ENCODE measurements at regions not wholly inside any gene's neighbourhood (a gene's known extent, or its start where the extent isn't known, plus 50 kb on each side); places are given as distances from the start of the nearest gene placed in this dataset.
"Not testable (repeated sequence)": the region's sequence is repeated elsewhere in the genome, so short reads cannot be mapped to it uniquely, and the experiment has no call there.

DNA sequence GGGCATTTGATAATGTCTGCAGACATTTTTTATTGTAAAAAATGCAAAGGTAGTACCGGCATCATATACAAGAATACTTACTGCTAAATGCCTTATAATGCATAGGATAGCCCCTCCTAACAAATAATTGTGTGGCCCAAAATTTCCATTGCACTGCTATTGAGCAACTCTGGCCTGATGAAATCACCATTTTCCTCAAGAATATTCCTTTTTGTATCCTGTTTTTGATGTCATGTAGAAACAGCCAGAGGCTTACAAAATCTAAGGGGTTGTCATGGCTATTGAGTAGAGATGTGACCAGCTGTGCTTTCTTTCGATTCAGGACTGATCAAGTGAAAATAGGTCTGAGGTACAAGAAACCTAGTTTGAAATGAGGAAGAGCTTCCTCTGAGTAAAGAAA is 854.3 kb downstream of the KCNA4 start:
- TF ChIP-seq, protein P1, sequence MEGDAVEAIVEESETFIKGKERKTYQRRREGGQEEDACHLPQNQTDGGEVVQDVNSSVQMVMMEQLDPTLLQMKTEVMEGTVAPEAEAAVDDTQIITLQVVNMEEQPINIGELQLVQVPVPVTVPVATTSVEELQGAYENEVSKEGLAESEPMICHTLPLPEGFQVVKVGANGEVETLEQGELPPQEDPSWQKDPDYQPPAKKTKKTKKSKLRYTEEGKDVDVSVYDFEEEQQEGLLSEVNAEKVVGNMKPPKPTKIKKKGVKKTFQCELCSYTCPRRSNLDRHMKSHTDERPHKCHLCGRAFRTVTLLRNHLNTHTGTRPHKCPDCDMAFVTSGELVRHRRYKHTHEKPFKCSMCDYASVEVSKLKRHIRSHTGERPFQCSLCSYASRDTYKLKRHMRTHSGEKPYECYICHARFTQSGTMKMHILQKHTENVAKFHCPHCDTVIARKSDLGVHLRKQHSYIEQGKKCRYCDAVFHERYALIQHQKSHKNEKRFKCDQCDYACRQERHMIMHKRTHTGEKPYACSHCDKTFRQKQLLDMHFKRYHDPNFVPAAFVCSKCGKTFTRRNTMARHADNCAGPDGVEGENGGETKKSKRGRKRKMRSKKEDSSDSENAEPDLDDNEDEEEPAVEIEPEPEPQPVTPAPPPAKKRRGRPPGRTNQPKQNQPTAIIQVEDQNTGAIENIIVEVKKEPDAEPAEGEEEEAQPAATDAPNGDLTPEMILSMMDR (conservative IDR thresholded peaks at IDR 0.05; ENCODE audit: low read depth, low read length): no peak
- DNase-seq (ENCODE audit: low read depth): no peak
- H3K4me3 ChIP-seq (ENCODE audit: low read length): no peak overlapping the region

DNA sequence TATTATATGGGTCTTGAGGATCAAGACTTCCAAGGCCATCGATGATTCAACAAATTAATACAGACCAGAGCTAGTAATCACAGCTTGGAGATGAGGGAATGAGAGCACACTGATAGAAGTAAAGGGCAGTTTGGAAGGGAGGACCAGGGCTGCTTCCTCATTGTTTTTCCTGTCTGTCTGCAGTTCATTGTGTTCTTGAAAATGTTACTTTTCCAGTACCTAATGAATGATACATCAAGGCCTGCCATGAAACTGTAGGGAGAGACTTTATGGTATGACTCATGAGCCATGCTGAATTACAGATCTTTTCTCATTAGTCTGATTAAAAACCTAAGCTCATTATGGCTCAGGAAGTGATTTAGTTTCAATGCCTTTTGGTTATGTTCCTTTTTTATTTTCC is 855.6 kb downstream of the KCNA4 start:
- DNase-seq (ENCODE audit: low read depth): peak; percentile 59
- TF ChIP-seq, protein P1 (conservative IDR thresholded peaks at IDR 0.05; ENCODE audit: low read depth, low read length): no peak

DNA sequence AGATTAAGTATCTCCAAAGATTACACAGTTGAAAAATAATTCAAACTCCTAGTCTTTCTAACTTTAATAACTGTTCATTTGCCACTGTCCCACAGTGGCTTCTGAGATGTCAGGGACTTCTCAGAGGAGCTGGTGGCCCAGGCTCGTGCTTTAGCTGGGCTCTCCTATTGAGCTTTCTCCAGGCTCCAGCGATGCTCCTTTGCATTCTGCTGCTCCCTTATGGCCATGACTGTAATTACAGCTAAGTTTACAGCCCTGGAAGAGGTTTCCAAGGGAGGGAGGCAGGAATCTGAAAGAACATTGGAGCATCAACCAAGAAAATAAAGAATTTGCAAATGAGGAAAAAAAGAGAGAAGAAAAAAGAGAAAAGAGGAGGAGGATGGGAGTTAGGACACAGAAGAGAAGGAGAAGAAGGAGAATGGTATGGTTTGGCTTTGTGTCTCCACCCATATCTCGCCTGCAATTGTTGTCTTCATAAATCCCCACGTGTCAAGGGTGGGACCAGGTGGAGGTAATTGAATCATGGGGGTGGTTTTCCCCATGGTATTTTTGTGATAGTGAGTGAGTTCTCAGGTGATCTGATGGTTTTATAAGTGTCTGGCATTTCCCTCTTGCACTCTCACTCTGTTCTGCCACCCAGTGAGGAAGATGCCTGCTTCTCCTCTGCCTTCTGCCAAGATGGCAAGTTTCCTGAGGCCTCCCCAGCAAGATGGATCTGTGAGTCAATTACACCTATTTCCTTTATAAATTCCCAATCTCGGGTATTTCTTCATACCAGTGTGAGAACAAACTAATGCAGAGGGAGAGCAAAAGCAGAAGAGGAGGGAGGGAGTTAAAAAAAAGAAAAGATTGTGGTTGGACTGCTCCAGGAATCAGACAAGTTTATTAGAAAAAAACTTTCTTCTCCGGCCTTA is 857.0 kb downstream of the KCNA4 start:
- TF ChIP-seq, protein P1 (conservative IDR thresholded peaks at IDR 0.05; ENCODE audit: low read depth, low read length): peak; percentile 83

More for the DNA sequence above, 855.6 kb downstream of the KCNA4 start:
- H3K4me3 ChIP-seq (ENCODE audit: low read length): no peak overlapping the region

DNA sequence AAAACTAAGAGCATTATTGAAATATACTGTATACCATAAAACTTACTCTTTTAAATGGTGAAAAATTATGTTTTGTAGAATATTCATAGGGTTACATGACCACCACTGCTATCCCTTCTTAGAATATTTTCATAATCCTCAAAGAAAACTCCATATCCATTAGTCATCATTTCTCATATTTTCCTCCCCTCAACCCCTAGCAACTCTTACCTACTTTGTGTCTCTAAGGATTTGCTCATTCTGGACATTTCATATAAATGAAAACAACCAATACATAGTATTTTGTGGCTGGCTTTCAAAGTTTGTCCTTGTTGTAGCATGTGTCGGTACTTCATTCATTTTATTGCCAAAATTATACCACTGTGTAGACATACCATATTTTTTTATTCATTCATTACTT is 863.8 kb downstream of the KCNA4 start:
- TF ChIP-seq, protein P1 (conservative IDR thresholded peaks at IDR 0.05; ENCODE audit: low read depth, low read length): no peak
- H3K4me3 ChIP-seq (ENCODE audit: low read length): no peak overlapping the region
- no peak for DNase-seq (ENCODE audit: low read depth)

More for the DNA sequence above, 857.0 kb downstream of the KCNA4 start:
- no peak overlapping the region for H3K4me3 ChIP-seq (ENCODE audit: low read length)
- peak; percentile 34 for DNase-seq (ENCODE audit: low read depth)

GRCh38 chr11:29142573-29142972 is 874.3 kb downstream of the KCNA4 start:
- H3K4me3 ChIP-seq (ENCODE audit: low read length); DNase-seq (ENCODE audit: low read depth): not testable (repeated sequence)

- no peak for DNase-seq (ENCODE audit: low read depth)
- TF ChIP-seq, protein P1 (conservative IDR thresholded peaks at IDR 0.05; ENCODE audit: low read depth, low read length): no peak
- no peak overlapping the region for H3K4me3 ChIP-seq (ENCODE audit: low read length)
These were observed 881.3 kb downstream of the KCNA4 start for GRCh38 chr11:29135504-29135903.

GRCh38 chr11:29131055-29131454 is 885.8 kb downstream of the KCNA4 start:
- TF ChIP-seq, protein P1 (conservative IDR thresholded peaks at IDR 0.05; ENCODE audit: low read depth, low read length): no peak

More at GRCh38 chr11:29131055-29131454, 885.8 kb downstream of the KCNA4 start:
- H3K4me3 ChIP-seq (ENCODE audit: low read length): no peak overlapping the region
- no peak for DNase-seq (ENCODE audit: low read depth)
